GM19463 (cell line): ENCODE measurements at regions not wholly inside any gene's neighbourhood (a gene's known extent, or its start where the extent isn't known, plus 50 kb on each side); places are given as distances from the start of the nearest gene placed in this dataset.
A peak's percentile ranks its signal among the peaks of the same experiment; 100 is the strongest.

Source experiments
- ATAC-seq: cut with Tn5 transposase; IDR thresholded peaks from one replicate; pipeline ENCODE4 v1.9.1; 2021; ENCODE audit warnings: mild to moderate bottlenecking, moderate library complexity; ENCODE audit not compliant: unreplicated experiment

- no peak for ATAC-seq
Observed at GRCh38 chr4:140281828-140282552, 91.5 kb upstream of the SCOC start.

- no peak for ATAC-seq
Observed at GRCh38 chr4:140277576-140277975, 95.9 kb upstream of the SCOC start.

GRCh38 chr4:140271553-140271952, 101.9 kb upstream of the SCOC start:
- ATAC-seq = no peak

GRCh38 chr4:140269369-140269768, 104.1 kb upstream of the SCOC start:
- ATAC-seq = no peak

- ATAC-seq = no peak
Observed at GRCh38 chr4:140268186-140268841, 105.1 kb upstream of the SCOC start.

GRCh38 chr4:140267576-140267975, 105.9 kb upstream of the SCOC start:
- ATAC-seq = no peak

GRCh38 chr4:140266958-140267568, 106.4 kb upstream of the SCOC start:
- ATAC-seq = no peak

- ATAC-seq = no peak
Observed at GRCh38 chr4:140260227-140260626, 106.2 kb upstream of the MAML3 start.

- no peak for ATAC-seq
Observed at GRCh38 chr4:140258476-140258875, 104.5 kb upstream of the MAML3 start.

GRCh38 chr4:140257461-140258305, 103.7 kb upstream of the MAML3 start:
- ATAC-seq = no peak

- no peak for ATAC-seq
Observed at GRCh38 chr4:140256941-140257340, 103.0 kb upstream of the MAML3 start.

- ATAC-seq = no peak
Observed at GRCh38 chr4:140256335-140256734, 102.4 kb upstream of the MAML3 start.

- no peak for ATAC-seq
Observed at GRCh38 chr4:140255927-140256326, 101.9 kb upstream of the MAML3 start.

- ATAC-seq = no peak
Observed at GRCh38 chr4:140255467-140255866, 101.5 kb upstream of the MAML3 start.

GRCh38 chr4:140254651-140255299, 100.8 kb upstream of the MAML3 start:
- no peak for ATAC-seq

GRCh38 chr4:140253556-140254027, 99.6 kb upstream of the MAML3 start:
- ATAC-seq = no peak

GRCh38 chr4:140252742-140253555, 99.0 kb upstream of the MAML3 start:
- ATAC-seq = peak; percentile 63

- ATAC-seq = no peak
Observed at GRCh38 chr4:140252141-140252741, 98.3 kb upstream of the MAML3 start.

GRCh38 chr4:140251571-140251970, 97.6 kb upstream of the MAML3 start:
- ATAC-seq = no peak
